ENCODE measurements at regions not wholly inside any gene's neighbourhood (a gene's known extent, or its start where the extent isn't known, plus 50 kb on each side); places are given as distances from the start of the nearest gene placed in this dataset.

DNA sequence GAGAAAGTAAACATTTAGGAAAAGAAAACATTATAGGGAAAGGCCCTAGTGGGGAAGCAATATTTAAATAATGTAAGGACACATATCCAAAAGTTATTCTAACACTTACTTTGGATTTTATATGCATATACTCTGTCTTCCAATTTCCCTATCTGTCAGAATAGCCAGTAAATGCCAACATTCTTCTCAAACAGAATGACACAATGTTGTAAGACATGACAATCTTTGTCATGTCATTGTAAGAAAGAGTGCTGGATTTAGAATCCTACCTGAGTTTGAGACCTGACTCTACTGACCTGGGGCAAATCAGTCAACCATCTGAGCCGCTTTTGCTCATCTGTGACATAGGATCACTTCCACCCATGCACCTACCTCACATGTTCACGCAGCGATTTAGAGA, 198.3 kb downstream of the PHLDA1 start:
- no peak for DNase-seq

DNA sequence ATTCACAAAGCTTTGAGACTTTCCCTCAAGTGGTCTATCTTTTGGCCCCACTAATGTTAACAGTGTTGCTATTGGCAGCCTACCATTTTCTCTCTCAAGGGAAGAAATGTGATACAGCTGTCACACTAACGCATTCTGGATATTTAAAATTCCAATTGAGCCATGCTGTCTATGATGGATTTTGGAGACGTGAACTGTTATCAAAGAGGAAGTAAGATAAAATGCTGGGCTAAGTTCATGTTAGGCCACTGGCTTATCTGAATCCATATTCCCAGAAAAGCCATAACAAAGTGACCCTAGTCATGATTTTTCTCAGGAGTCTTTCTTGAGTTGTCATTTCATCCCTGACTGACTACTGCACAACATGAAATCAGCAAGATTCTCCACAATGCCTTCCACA, 200.2 kb downstream of the PHLDA1 start:
- no peak for DNase-seq

DNA sequence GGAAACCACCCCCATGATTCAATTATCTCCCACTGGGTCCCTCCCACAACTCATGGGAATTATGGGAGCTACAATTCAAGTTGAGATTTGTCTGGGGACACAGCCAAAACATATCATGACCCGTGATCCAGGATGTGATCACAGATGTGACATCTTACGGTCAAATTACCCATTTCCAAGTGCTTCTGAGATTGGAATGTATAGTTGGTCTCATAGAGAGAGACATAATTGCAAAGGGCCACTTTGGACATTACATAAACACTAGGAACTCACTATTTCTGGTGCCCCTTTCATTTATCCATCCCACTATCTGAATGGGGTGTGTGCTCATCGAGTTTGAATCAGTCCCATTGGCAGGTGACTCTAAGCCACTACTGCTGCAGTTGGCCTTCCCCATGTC, 204.5 kb downstream of the PHLDA1 start:
- DNase-seq = no peak

- no peak for DNase-seq
Measured at GRCh38 chr12:75825686-75826085, 205.9 kb downstream of the PHLDA1 start.

GRCh38 chr12:75823475-75823874, 208.1 kb downstream of the PHLDA1 start:
- DNase-seq = no peak

- no peak for DNase-seq
Measured at GRCh38 chr12:75822416-75822815, 209.2 kb downstream of the PHLDA1 start.

- DNase-seq = no peak
Measured at GRCh38 chr12:75820848-75821578, 210.6 kb downstream of the PHLDA1 start.

DNA sequence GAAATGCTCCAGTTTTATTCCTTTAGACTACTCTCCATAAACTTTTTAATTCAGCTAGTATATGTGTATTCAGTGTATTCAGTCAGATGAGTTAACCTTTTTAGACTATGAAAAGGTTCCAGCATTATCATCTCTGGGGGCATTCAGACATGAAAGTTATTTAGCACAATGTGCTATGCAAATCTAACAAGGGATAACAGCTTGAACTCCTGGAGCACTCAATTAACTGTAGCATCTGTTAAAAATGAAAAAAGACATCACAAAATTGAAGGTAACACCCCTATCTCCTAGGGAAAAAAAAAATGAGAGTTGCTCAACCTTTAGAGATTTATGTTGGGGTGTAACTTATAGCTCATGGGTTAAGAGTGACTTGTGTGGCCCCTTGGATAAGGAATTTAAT, 211.5 kb downstream of the PHLDA1 start:
- no peak for DNase-seq

GRCh38 chr12:75819512-75819911, 212.1 kb downstream of the PHLDA1 start:
- no peak for DNase-seq

DNA sequence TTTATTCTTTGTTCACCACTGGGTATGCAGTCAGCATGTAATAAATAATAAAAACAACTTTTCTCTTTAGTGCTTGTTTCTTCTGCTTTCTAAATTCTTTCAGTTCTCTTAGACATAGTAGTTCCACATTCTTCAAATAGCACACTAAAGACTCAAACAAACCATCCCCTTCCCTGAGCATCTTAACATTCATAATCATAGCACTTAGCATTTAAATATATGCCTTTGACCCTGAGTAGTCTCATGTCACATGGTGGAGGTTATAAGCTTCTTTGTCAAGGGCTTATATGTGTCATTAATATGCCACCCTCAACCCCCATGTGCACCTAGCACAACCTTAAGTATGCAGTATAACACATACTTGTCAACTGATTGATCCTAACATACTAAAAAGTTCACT, 212.7 kb downstream of the PHLDA1 start:
- no peak for DNase-seq

- DNase-seq = peak in 1 of 5 experiments; percentile 79
Measured at GRCh38 chr12:75816897-75817296, 214.7 kb downstream of the PHLDA1 start.

DNA sequence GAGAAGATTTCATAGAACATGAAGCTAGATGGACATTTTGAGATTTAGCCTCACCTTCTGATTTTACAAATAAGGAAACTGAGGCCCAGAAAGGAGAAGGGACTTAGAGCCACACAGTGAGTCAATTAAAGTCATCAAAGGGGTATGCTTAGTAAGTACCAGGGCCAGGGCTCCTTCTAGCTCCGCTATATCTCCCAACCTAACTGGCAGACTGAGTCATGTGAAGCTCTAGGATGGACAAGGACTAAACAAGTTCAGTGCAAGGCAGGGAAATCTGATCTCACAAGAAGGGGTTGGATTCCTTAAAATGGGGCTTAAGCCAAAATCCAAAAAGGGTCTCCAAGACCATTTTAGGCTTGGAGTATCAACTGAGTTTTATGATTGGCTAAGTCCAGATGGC, 215.8 kb downstream of the PHLDA1 start:
- DNase-seq = no peak

GRCh38 chr12:75814851-75815754, 216.5 kb downstream of the PHLDA1 start:
- peak in 2 of 5 experiments; percentile 7 to 34 for DNase-seq

DNA sequence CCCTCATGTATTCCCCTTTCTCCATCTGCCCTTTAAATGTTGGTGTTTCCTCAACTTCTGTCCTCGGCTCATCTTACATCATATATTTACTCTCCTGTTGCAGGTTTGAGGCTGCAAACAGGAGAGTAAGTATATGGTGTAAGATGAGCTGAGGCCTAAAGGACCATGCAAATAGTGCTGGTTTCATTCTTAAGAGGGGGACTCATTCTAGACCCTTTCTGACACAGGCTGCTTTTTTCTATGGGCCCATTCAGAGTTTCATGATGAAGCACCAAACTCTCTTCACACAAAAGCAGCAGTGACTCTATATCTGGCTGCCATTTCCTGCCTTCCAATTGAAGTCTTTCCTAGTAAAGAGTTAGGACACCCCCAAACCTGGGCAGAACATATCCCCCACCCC, 218.5 kb downstream of the PHLDA1 start:
- DNase-seq = no peak

DNA sequence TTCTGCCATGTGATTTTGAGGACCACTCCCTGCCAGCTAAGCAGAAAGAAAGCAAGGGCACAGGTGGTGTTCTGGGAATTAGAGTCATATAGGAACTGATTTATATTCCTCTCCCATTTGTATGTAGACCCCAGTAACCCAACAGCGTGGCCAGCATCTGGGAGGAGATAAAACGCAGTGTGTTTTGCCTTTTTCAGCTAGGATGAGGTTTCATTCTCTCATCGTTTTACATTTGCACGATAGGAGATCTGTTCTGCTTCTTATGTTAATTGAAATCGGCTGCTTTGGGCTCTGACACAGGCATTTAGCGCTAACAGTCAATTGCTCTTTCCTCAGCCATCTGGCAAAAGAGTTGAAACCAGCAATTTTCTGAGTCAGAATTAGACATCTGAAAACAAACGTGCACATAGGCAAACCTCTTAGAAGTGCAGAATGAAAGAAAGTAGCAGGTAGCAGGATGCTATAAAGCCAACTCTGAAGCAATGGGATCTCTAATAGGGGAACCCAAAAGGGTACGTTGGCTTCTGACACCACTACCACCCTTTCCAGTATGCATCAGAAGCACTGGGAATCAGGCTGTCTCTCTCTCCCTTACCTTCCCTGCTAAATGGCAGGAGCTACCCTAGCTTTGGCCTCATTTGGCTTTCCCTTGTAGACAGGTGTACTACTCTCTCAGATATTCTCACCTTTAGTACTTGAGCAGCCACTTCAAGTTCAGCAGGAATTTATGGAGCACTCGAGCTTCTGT, 219.1 kb downstream of the PHLDA1 start:
- peak in 1 of 5 experiments; percentile 40 for DNase-seq

- no peak for DNase-seq
Measured at GRCh38 chr12:75809746-75810145, 221.8 kb downstream of the PHLDA1 start.

GRCh38 chr12:75807494-75807893, 224.1 kb downstream of the PHLDA1 start:
- DNase-seq = no peak

DNA sequence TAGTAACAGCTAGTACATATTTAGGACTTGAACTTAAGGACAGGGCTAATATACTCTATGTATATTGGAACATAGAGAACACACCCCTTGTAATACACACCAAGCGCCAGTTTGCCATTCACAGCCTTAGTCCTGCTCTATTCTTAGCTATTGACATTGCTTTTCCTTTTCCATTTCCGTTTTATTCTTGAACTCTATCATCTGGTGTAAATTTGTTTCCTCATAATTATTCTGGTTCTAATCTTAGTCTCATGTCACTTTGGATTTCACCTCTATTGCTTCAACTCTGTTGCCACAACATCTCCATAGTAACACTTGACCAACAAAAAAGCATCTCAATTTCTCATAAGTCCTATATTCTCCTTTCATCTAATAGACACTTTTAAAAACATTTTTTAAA, 225.7 kb downstream of the PHLDA1 start:
- DNase-seq = no peak

GRCh38 chr12:75805320-75805719, 226.3 kb downstream of the PHLDA1 start:
- DNase-seq = no peak

- DNase-seq = no peak
Measured at GRCh38 chr12:75798136-75798926, 233.2 kb downstream of the PHLDA1 start.

DNA sequence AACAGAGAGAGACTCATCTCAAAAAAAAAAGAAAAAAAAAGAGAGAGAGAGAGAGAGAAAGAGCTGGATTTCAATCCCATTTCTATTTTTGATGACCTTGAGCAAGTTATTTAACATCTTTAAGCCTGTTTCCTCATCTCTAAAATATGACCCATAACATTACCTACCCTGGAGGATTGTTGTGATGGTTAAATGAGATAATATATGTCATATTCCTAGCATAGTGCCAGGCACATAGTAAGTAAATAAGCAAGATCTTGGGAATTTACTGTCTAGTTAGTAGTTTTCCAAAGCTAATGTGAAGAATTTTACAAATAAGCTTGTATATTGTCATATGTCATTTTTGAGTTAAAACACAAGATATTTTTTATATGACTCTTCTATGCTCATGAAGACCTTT, 236.5 kb downstream of the PHLDA1 start:
- no peak for DNase-seq

GRCh38 chr12:75792687-75793086, 238.9 kb downstream of the PHLDA1 start:
- no peak for DNase-seq
